Transverse colon (tissue), 4 donors: ENCODE measurements at regions not wholly inside any gene's neighbourhood (a gene's known extent, or its start where the extent isn't known, plus 50 kb on each side); places are given as distances from the start of the nearest gene placed in this dataset.

ENCODE experiments used
- DNase-seq: peaks from one replicate; pipeline ENCODE4 v3.0.0-alpha.2; 2019
- H3K27ac ChIP-seq, 4 donors: fragments of 200-600 bp; sonication (generic); 2 replicates each; pipeline ENCODE4 v1.5.1; 2016 to 2018; ENCODE audit warnings: inconsistent platforms in 4 of 4
- H3K27me3 ChIP-seq: fragments of 200-600 bp; sonication (generic); 2 replicates; pipeline ENCODE4 v1.5.1; 2017; ENCODE audit warnings: inconsistent platforms
- H3K36me3 ChIP-seq, 4 donors: fragments of 200-600 bp; sonication (generic); 2 replicates each; pipeline ENCODE4 v1.5.1; 2017 to 2019; ENCODE audit warnings: inconsistent platforms in 4 of 4
- H3K4me1 ChIP-seq, 4 donors: fragments of 200-600 bp; sonication (generic); 2 replicates each; pipeline ENCODE4 v1.5.1; 2017 to 2020; ENCODE audit warnings: inconsistent platforms in 4 of 4
- H3K4me3 ChIP-seq, 4 donors: fragments of 200-600 bp; sonication (generic); 1 replicate in 1 of 4; 2 replicates in 3 of 4; pipeline versions ENCODE4 v1.5.1 to v1.6.1; 2017 to 2019; ENCODE audit warnings: inconsistent platforms in 4 of 4
- H3K9me3 ChIP-seq, 2 donors: fragments of 200-600 bp; sonication (generic); 2 replicates each; pipeline ENCODE4 v1.5.1; 2017 to 2019; ENCODE audit warnings: inconsistent platforms in 2 of 2
- CTCF ChIP-seq, 5 experiments: fragments of 200-600 bp in 3 of 5; fragments of 450-650 bp in 2 of 5; sonication (generic) in 3 of 5; IDR thresholded peaks; 1 replicate in 2 of 5; 2 replicates in 3 of 5; pipeline ENCODE4 v1.5.1; 2016 to 2017; ENCODE audit warnings: antibody characterized with exemption in 5 of 5, inconsistent platforms in 3 of 5, mild to moderate bottlenecking in 2 of 5, moderate library complexity in 1 of 5
- EP300 ChIP-seq: sonication (generic); formaldehyde crosslinking; IDR thresholded peaks from one replicate; pipeline ENCODE4 v1.6.1; 2017; ENCODE audit warnings: antibody characterized with exemption, low read depth
- POLR2A ChIP-seq: fragments of 450-650 bp; IDR thresholded peaks from one replicate; pipeline ENCODE4 v1.6.1; 2016; ENCODE audit warnings: antibody characterized with exemption, mild to moderate bottlenecking, moderate library complexity
- POLR2AphosphoS5 ChIP-seq, 3 donors: sonication (generic); formaldehyde crosslinking; IDR thresholded peaks; one replicate each; pipeline ENCODE4 v1.6.1; 2016; ENCODE audit warnings: antibody characterized with exemption in 3 of 3
- WGBS, 2 donors: methylation state at CpG; one replicate each; pipeline ENCODE4 v1.1.5; 2018; ENCODE audit warnings: low coverage in 1 of 2; 5-methylcytosine and 5-hydroxymethylcytosine counted together
- in situ Hi-C, 4 donors: fragments of 200-750 bp; cut with MboI; loops; one replicate each; pipeline versions ENCODE4 v1.15.0 to v1.15.1; 2017; ENCODE audit warnings: low sequenced_read_pairs in 3 of 4, low pct_ligation_motif_present in 1 of 4, low pct_unique_long_range_greater_than_20kb in 1 of 4
- intact Hi-C: fragments of 100-400 bp; cut with DNase I; formaldehyde crosslinking; loops from one replicate; pipeline ENCODE4 v1.15.1; 2023; ENCODE audit warnings: low total_unique reads

DNA sequence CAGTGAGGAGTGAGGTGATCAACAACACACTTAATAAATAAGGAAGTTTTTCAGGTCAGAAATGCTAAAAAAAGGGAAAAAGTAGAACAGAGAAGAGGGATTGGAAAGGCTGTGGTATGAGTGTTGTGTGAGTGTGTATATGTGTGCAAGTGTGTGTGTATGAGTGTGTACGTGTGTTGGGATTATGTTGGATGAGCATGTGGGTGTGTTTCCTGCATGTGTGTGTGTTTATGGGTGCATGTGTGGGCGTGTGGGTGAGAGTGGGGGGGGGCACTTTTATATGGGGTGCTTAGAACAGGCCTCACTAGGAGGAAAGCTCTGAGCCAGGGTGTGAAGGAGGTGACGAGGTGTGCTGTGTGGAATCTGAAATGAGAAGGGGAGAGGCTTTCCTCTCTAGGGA is 116.8 kb upstream of the SLC22A23 start:
- no peaks in the 10 kb centered on the region for H3K36me3 ChIP-seq
- 49 to 71% methylated on average over 3 of the region's 3 CpGs for WGBS, 2 donors
- in situ Hi-C loops (no loop called here), intact Hi-C loops (no loop called here)
- no peaks in the 10 kb centered on the region for H3K27me3 ChIP-seq
- H3K9me3 ChIP-seq = no peaks in the 10 kb centered on the region
- H3K4me1 ChIP-seq = no peaks in the 10 kb centered on the region
- no peak overlapping the region for H3K27ac ChIP-seq
- no peak for DNase-seq
- TF ChIP-seq POLR2AphosphoS5 (IDR thresholded peaks at IDR 0.05) = no peak
- no peak for TF ChIP-seq CTCF (IDR thresholded peaks at IDR 0.05)
- no peak for TF ChIP-seq POLR2A
- no peak for TF ChIP-seq EP300
- no peak overlapping the region for H3K4me3 ChIP-seq

GRCh38 chr6:3571836-3572235 is 115.0 kb upstream of the SLC22A23 start:
- DNase-seq = no peak
- 81% methylated on average over 9 of the region's 9 CpGs; no CpG with 5 or more reads in 1 of the 2 donors for WGBS, 2 donors
- in situ Hi-C loops (no loop called here), intact Hi-C loops (no loop called here)
- H3K27me3 ChIP-seq = no peaks in the 10 kb centered on the region
- no peak for TF ChIP-seq EP300
- TF ChIP-seq POLR2AphosphoS5 (IDR thresholded peaks at IDR 0.05) = no peak
- TF ChIP-seq CTCF (IDR thresholded peaks at IDR 0.05) = no peak
- no peak for TF ChIP-seq POLR2A
- no peak overlapping the region for H3K27ac ChIP-seq
- no peak overlapping the region for H3K4me3 ChIP-seq
- no peaks in the 10 kb centered on the region for H3K4me1 ChIP-seq
- H3K9me3 ChIP-seq = no peaks in the 10 kb centered on the region
- no peaks in the 10 kb centered on the region for H3K36me3 ChIP-seq

DNA sequence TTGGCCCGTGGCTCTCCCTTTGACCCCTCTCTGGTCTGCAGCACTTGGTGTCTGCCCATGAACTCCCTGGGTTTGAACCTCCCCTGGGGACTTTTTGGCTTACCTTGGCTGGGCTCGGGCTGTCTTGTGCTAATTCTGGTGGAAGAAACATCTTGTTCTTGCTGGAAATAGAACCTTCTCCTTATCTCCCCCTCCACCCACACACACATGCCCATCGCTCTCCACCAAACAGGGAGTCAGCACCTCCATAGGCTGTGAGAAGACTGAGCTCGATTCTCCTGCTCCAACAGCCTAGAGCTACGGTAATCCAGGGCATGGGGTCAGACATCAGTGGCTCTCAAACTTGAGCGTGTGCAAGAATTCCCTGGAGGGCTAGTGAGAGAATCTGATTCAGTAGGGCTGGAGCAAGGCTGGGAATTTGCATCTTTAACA is 114.4 kb upstream of the SLC22A23 start:
- Histone ChIP-seq H3K27ac (no peak overlapping the region), H3K4me3 (no peak overlapping the region), H3K27me3 (no peaks in the 10 kb centered on the region), H3K36me3 (no peaks in the 10 kb centered on the region), H3K4me1 (no peaks in the 10 kb centered on the region), H3K9me3 (no peaks in the 10 kb centered on the region)
- DNase-seq = no peak
- WGBS, 2 donors = 87% methylated on average over 6 of the region's 6 CpGs; no CpG with 5 or more reads in 1 of the 2 donors
- intact Hi-C loops = no loop called here
- in situ Hi-C loops = no loop called here
- TF ChIP-seq POLR2AphosphoS5 (IDR thresholded peaks at IDR 0.05) = no peak
- no peak for TF ChIP-seq CTCF (IDR thresholded peaks at IDR 0.05)

GRCh38 chr6:3569816-3570215 is 113.0 kb upstream of the SLC22A23 start:
- in situ Hi-C loops (no loop called here), intact Hi-C loops (no loop called here)
- Histone ChIP-seq H3K36me3 (no peaks in the 10 kb centered on the region), H3K9me3 (no peaks in the 10 kb centered on the region), H3K27me3 (no peaks in the 10 kb centered on the region), H3K27ac (no peak overlapping the region), H3K4me1 (no peaks in the 10 kb centered on the region), H3K4me3 (no peak overlapping the region)
- DNase-seq = no peak
- no peak for TF ChIP-seq EP300
- TF ChIP-seq CTCF (IDR thresholded peaks at IDR 0.05) = no peak
- TF ChIP-seq POLR2AphosphoS5 (IDR thresholded peaks at IDR 0.05) = no peak
- TF ChIP-seq POLR2A = no peak
- 50 to 71% methylated on average over 1 of the region's 1 CpG for WGBS, 2 donors
